ENCODE measurements at regions not wholly inside any gene's neighbourhood (a gene's known extent, or its start where the extent isn't known, plus 50 kb on each side); places are given as distances from the start of the nearest gene placed in this dataset.
"Not testable (repeated sequence)": the region's sequence is repeated elsewhere in the genome, so short reads cannot be mapped to it uniquely, and the experiment has no call there.

DNA sequence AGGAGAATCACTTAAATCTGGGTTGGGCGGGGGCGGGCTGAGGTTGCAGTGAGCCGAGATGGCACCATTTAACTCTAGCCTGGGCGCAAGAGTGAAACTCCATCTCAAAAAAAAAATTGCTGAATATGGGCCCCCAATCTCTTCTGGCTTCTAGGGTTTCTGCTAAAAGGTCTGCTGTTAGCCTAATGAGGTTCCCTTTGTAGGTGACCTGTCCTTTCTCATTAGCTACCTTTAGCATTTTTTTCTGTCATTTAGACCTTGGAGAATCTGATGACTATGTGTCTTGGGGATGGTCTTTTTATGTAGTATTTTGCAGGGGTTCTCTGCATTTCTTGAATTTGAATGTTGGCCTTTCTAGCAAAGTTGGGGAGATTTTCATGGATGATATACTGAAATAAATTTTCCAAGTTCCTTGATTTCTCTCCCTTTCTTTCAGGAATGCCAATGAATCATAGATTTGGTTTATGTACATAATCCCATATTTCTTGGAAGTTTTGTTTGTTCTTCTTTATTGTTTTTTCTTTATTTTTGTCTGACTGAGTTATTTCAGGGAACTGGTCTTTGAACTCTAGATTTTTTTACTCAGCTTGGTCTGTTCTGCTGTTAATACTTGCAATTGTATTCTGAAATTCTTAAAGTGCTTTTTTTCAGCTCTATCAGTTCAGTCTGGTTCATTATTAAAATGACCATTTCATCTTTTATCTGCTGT, 181.5 kb downstream of the TTC6 start:
- 85% methylated on average over 4 of the region's 4 CpGs for WGBS
- Histone ChIP-seq H3K4me3 (ENCODE audit: insufficient read depth in 1 of 2, low read depth in 1 of 2, low read length in 2 of 2) (no peak overlapping the region), H3K4me2 (ENCODE audit: low read length, poor library complexity, severe bottlenecking) (no peak overlapping the region), H3K4me1 (ENCODE audit: control insufficient read depth, insufficient read depth, low read depth, low read length) (no peaks in the 10 kb centered on the region), H2AK5ac (ENCODE audit: low read length, severe bottlenecking) (no peak overlapping the region), H3K9me3 (ENCODE audit: control insufficient read depth, low read length) (peaks cover 3% of the 10 kb centered on the region), H3K14ac (ENCODE audit: low read length in 2 of 2) (no peak overlapping the region), H4K8ac (ENCODE audit: low read length) (no peak overlapping the region), H3K4ac (ENCODE audit: low read depth in 1 of 2, low read length in 2 of 2) (no peak overlapping the region), H3K79me1 (replicated peaks; ENCODE audit: low read length, poor library complexity, severe bottlenecking) (no peaks in the 10 kb centered on the region), H4K91ac (ENCODE audit: low read length) (no peak overlapping the region), H2BK5ac (ENCODE audit: low read depth, low read length, poor library complexity, severe bottlenecking) (no peak overlapping the region), H3K18ac (ENCODE audit: low read depth in 1 of 2, low read length in 2 of 2) (no peak overlapping the region), H2BK15ac (ENCODE audit: low read depth, poor library complexity, severe bottlenecking) (no peak overlapping the region), H2BK120ac (ENCODE audit: low read depth, low read length) (no peak overlapping the region), H3K36me3 (ENCODE audit: control insufficient read depth in 1 of 2, insufficient read depth in 2 of 2, low read depth in 1 of 2, low read length in 2 of 2) (no peaks in the 10 kb centered on the region), H3K9ac (ENCODE audit: low read length) (no peak overlapping the region), H3K27me3 (ENCODE audit: control insufficient read depth in 1 of 2, insufficient read depth in 1 of 2, low read length in 2 of 2) (no peaks in the 10 kb centered on the region), H2AFZ (ENCODE audit: low read depth, low read length) (no peak overlapping the region), H3K23ac (ENCODE audit: low read length in 2 of 2) (no peak overlapping the region), H3K27ac (ENCODE audit: low read length, poor library complexity, severe bottlenecking) (no peak overlapping the region), H2BK12ac (ENCODE audit: low read length in 2 of 2) (no peak overlapping the region)
- no peak for DNase-seq

DNA sequence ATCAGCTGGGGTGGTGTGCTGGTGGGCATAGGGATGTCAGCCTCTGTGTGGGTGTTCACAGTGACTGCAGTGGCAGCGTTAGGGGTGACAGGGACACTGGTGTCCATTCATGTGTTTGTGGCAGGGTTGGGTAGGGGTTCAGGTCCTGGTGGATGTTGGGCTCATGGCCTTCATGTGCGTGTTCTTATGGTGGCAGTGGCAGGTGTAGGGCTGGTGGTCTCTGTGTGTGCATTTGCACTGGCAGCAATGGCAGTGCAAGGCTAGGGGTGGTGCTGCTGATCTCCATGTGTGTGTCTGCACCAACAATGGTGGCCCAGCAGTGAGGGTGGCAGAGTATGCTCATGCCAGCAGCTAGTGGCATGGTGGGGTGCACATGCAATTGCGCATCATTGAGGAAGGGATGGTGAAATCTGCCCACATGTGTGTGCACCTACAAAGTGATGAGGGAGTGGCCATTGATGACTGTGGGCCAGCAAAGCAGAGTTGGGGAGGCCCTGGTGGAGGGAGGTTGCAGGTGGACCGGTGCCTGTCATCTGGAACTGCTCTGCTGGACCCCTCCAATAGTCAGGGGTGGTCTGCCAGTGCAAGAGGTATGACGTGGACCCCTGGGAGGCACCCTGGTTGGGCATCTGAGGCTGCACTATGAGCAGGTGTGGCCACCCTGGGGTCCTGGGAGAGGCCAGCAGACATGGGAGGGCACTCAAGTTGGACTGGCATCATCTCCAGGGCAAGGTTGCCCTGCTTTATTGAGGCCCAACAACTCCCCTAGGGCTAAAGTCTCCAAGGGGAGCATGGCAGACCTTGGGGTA, 182.9 kb downstream of the TTC6 start:
- DNase-seq: no peak
- H2AK5ac ChIP-seq (ENCODE audit: low read length, severe bottlenecking): no peak overlapping the region
- H2BK5ac ChIP-seq (ENCODE audit: low read depth, low read length, poor library complexity, severe bottlenecking): no peak overlapping the region
- no peak overlapping the region for H3K27ac ChIP-seq (ENCODE audit: low read length, poor library complexity, severe bottlenecking)
- H3K9ac ChIP-seq (ENCODE audit: low read length): no peak overlapping the region
- peak overlapping the region in 1 of 2 experiments; percentile 7 for H3K4me3 ChIP-seq (ENCODE audit: insufficient read depth in 1 of 2, low read depth in 1 of 2, low read length in 2 of 2)
- H2BK120ac ChIP-seq (ENCODE audit: low read depth, low read length): no peak overlapping the region
- no peak overlapping the region for H3K18ac ChIP-seq (ENCODE audit: low read depth in 1 of 2, low read length in 2 of 2)
- no peaks in the 10 kb centered on the region for H3K4me1 ChIP-seq (ENCODE audit: control insufficient read depth, insufficient read depth, low read depth, low read length)
- peak overlapping the region in 1 of 2 experiments; percentile 25 for H3K4ac ChIP-seq (ENCODE audit: low read depth in 1 of 2, low read length in 2 of 2)
- H3K14ac ChIP-seq (ENCODE audit: low read length in 2 of 2): peak overlapping the region in 1 of 2 experiments; percentile 87
- H2BK15ac ChIP-seq (ENCODE audit: low read depth, poor library complexity, severe bottlenecking): no peak overlapping the region
- H3K27me3 ChIP-seq (ENCODE audit: control insufficient read depth in 1 of 2, insufficient read depth in 1 of 2, low read length in 2 of 2): no peaks in the 10 kb centered on the region
- H3K9me3 ChIP-seq (ENCODE audit: control insufficient read depth, low read length): peaks cover 3% of the 10 kb centered on the region
- H4K8ac ChIP-seq (ENCODE audit: low read length): no peak overlapping the region
- no peak overlapping the region for H3K23ac ChIP-seq (ENCODE audit: low read length in 2 of 2)
- peak overlapping the region; percentile 52 for H4K91ac ChIP-seq (ENCODE audit: low read length)
- no peaks in the 10 kb centered on the region for H3K79me1 ChIP-seq (replicated peaks; ENCODE audit: low read length, poor library complexity, severe bottlenecking)
- no peak overlapping the region for H3K4me2 ChIP-seq (ENCODE audit: low read length, poor library complexity, severe bottlenecking)
- H3K36me3 ChIP-seq (ENCODE audit: control insufficient read depth in 1 of 2, insufficient read depth in 2 of 2, low read depth in 1 of 2, low read length in 2 of 2): no peaks in the 10 kb centered on the region
- WGBS: 87% methylated on average over 5 of the region's 5 CpGs
- no peak overlapping the region for H2BK12ac ChIP-seq (ENCODE audit: low read length in 2 of 2)
- no peak overlapping the region for H2AFZ ChIP-seq (ENCODE audit: low read depth, low read length)

DNA sequence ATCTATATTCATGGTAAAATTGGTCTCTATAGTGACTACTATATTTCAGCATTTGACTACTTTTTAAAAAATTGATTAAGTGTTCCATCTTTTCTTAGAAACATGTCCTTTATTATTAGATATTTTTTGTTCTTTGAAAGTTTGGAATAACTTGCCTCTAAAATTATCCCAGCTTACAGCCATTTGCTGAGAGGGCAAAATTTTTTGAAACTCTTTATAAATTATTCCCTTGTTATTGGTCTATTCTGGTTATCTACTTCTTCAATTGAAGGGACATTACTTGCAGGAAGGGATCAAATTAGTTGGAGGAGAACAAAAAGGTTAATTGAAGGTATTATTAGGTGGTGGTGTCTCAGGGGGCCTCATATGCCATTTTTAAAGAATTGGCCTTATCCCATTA, 184.1 kb downstream of the TTC6 start:
- no peak overlapping the region for H2AFZ ChIP-seq (ENCODE audit: low read depth, low read length)
- H2AK5ac ChIP-seq (ENCODE audit: low read length, severe bottlenecking): no peak overlapping the region
- H2BK120ac ChIP-seq (ENCODE audit: low read depth, low read length): no peak overlapping the region
- H3K4me2 ChIP-seq (ENCODE audit: low read length, poor library complexity, severe bottlenecking): no peak overlapping the region
- DNase-seq: no peak
- H3K27ac ChIP-seq (ENCODE audit: low read length, poor library complexity, severe bottlenecking): no peak overlapping the region
- H3K9ac ChIP-seq (ENCODE audit: low read length): no peak overlapping the region
- no peak overlapping the region for H3K23ac ChIP-seq (ENCODE audit: low read length in 2 of 2)
- H3K27me3 ChIP-seq (ENCODE audit: control insufficient read depth in 1 of 2, insufficient read depth in 1 of 2, low read length in 2 of 2): no peaks in the 10 kb centered on the region
- H3K14ac ChIP-seq (ENCODE audit: low read length in 2 of 2): no peak overlapping the region
- H3K4me1 ChIP-seq (ENCODE audit: control insufficient read depth, insufficient read depth, low read depth, low read length): no peaks in the 10 kb centered on the region
- H3K9me3 ChIP-seq (ENCODE audit: control insufficient read depth, low read length): no peaks in the 10 kb centered on the region
- H2BK15ac ChIP-seq (ENCODE audit: low read depth, poor library complexity, severe bottlenecking): no peak overlapping the region
- no peaks in the 10 kb centered on the region for H3K36me3 ChIP-seq (ENCODE audit: control insufficient read depth in 1 of 2, insufficient read depth in 2 of 2, low read depth in 1 of 2, low read length in 2 of 2)
- H4K8ac ChIP-seq (ENCODE audit: low read length): no peak overlapping the region
- no peak overlapping the region for H4K91ac ChIP-seq (ENCODE audit: low read length)
- H2BK5ac ChIP-seq (ENCODE audit: low read depth, low read length, poor library complexity, severe bottlenecking): no peak overlapping the region
- H3K4ac ChIP-seq (ENCODE audit: low read depth in 1 of 2, low read length in 2 of 2): no peak overlapping the region
- no peak overlapping the region for H3K18ac ChIP-seq (ENCODE audit: low read depth in 1 of 2, low read length in 2 of 2)
- H2BK12ac ChIP-seq (ENCODE audit: low read length in 2 of 2): no peak overlapping the region
- no peak overlapping the region for H3K4me3 ChIP-seq (ENCODE audit: insufficient read depth in 1 of 2, low read depth in 1 of 2, low read length in 2 of 2)
- H3K79me1 ChIP-seq (replicated peaks; ENCODE audit: low read length, poor library complexity, severe bottlenecking): no peaks in the 10 kb centered on the region

DNA sequence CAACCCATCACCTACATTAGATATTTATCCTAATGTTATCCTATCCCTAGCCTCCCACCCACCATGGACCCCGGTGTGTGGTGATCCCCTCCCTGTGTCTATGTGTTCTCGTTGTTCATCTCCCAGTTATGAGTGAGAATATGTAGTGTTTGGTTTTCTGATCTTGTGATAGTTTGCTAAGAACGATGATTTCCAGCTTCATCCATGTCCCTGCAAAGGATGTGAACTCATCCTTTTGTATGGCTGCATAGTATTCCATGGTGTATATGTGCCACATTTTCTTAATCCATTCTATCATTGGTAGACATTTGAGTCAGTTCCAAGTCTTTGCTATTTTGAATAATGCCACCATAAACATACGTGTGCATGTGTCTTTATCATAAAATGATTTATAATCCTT, 185.3 kb downstream of the TTC6 start:
- not testable (repeated sequence) for H2BK120ac ChIP-seq (ENCODE audit: low read depth, low read length); H3K14ac ChIP-seq (ENCODE audit: low read length in 2 of 2); H2AFZ ChIP-seq (ENCODE audit: low read depth, low read length); H3K4me3 ChIP-seq (ENCODE audit: insufficient read depth in 1 of 2, low read depth in 1 of 2, low read length in 2 of 2); H3K18ac ChIP-seq (ENCODE audit: low read depth in 1 of 2, low read length in 2 of 2); H3K9me3 ChIP-seq (ENCODE audit: control insufficient read depth, low read length); H2BK15ac ChIP-seq (ENCODE audit: low read depth, poor library complexity, severe bottlenecking); H3K9ac ChIP-seq (ENCODE audit: low read length); H4K91ac ChIP-seq (ENCODE audit: low read length); H2AK5ac ChIP-seq (ENCODE audit: low read length, severe bottlenecking); H3K79me1 ChIP-seq (replicated peaks; ENCODE audit: low read length, poor library complexity, severe bottlenecking); H2BK12ac ChIP-seq (ENCODE audit: low read length in 2 of 2); H3K36me3 ChIP-seq (ENCODE audit: control insufficient read depth in 1 of 2, insufficient read depth in 2 of 2, low read depth in 1 of 2, low read length in 2 of 2); H2BK5ac ChIP-seq (ENCODE audit: low read depth, low read length, poor library complexity, severe bottlenecking); H4K8ac ChIP-seq (ENCODE audit: low read length); H3K4ac ChIP-seq (ENCODE audit: low read depth in 1 of 2, low read length in 2 of 2); H3K4me1 ChIP-seq (ENCODE audit: control insufficient read depth, insufficient read depth, low read depth, low read length); DNase-seq; H3K23ac ChIP-seq (ENCODE audit: low read length in 2 of 2); H3K4me2 ChIP-seq (ENCODE audit: low read length, poor library complexity, severe bottlenecking); H3K27me3 ChIP-seq (ENCODE audit: control insufficient read depth in 1 of 2, insufficient read depth in 1 of 2, low read length in 2 of 2); H3K27ac ChIP-seq (ENCODE audit: low read length, poor library complexity, severe bottlenecking)
- WGBS: 93% methylated on average over 2 of the region's 4 CpGs

All from mesenchymal stem cell (in vitro differentiated cells and primary cell).